ENCODE measurements at regions not wholly inside any gene's neighbourhood (a gene's known extent, or its start where the extent isn't known, plus 50 kb on each side); places are given as distances from the start of the nearest gene placed in this dataset.

GRCh38 chr17:71885662-71886061 lies 235.2 kb upstream of the SOX9 start:
- DNase-seq (no peak), ATAC-seq (ENCODE audit: low read depth) (no peak)
- no peaks in the 10 kb centered on the region for H3K79me2 ChIP-seq (ENCODE audit: control insufficient read depth, insufficient read depth, low read length)
- H3K27ac Mint-ChIP-seq = no peak overlapping the region
- no peaks in the 10 kb centered on the region for H4K20me1 ChIP-seq (ENCODE audit: control insufficient read depth, insufficient read depth, low read length, poor library complexity, severe bottlenecking)
- H3K27me3 ChIP-seq (replicated peaks in 1 of 4; ENCODE audit: control extremely low read depth in 1 of 4, control insufficient read depth in 3 of 4, insufficient read depth in 4 of 4, low read length in 3 of 4) = no peaks in the 10 kb centered on the region
- H3K4me1 Mint-ChIP-seq = no peaks in the 10 kb centered on the region
- H3K9ac ChIP-seq (ENCODE audit: low read length) = no peak overlapping the region
- ChIA-PET POLR2A (no interaction called here), CTCF (no interaction called here)
- H3K27ac ChIP-seq (ENCODE audit: low read length in 2 of 2) = no peak overlapping the region
- no peak overlapping the region for H3K4me3 Mint-ChIP-seq
- no peak overlapping the region for H3K4me2 ChIP-seq (replicated peaks; ENCODE audit: low read depth, low read length, poor library complexity, severe bottlenecking)
- H3K4me3 ChIP-seq (ENCODE audit: control extremely low read depth in 1 of 5, extremely low read depth in 1 of 5, insufficient read depth in 1 of 5, low read depth in 2 of 5, low read length in 4 of 5) = no peak overlapping the region
- no peaks in the 10 kb centered on the region for H3K36me3 ChIP-seq (replicated peaks in 1 of 2; ENCODE audit: control extremely low read depth in 1 of 2, control insufficient read depth in 1 of 2, extremely low read depth in 1 of 2, insufficient read depth in 2 of 2, low read length in 1 of 2)
- no peaks in the 10 kb centered on the region for H3K9me3 ChIP-seq (ENCODE audit: control extremely low read depth in 1 of 3, control insufficient read depth in 2 of 3, insufficient read depth in 1 of 3, low read length in 2 of 3)
- no peaks in the 10 kb centered on the region for H3K4me1 ChIP-seq (ENCODE audit: control insufficient read depth in 2 of 2, insufficient read depth in 2 of 2, low read length in 2 of 2)
- intact Hi-C loops (cut with micrococcal nuclease) = no loop called here
- TF ChIP-seq CTCF (IDR thresholded peaks at IDR 0.05) (no peak), EZH2 (IDR thresholded peaks at IDR 0.05; ENCODE audit: borderline replicate concordance, insufficient read depth, low read depth, low read length, poor library complexity, severe bottlenecking) (no peak)
- no peak overlapping the region for H2AFZ ChIP-seq (ENCODE audit: insufficient read depth, low read depth, low read length, poor library complexity, severe bottlenecking)
- no peaks in the 10 kb centered on the region for H3K9me3 Mint-ChIP-seq (ENCODE audit: insufficient read depth)
- peaks cover 4% of the 10 kb centered on the region for H3K27me3 Mint-ChIP-seq

DNA sequence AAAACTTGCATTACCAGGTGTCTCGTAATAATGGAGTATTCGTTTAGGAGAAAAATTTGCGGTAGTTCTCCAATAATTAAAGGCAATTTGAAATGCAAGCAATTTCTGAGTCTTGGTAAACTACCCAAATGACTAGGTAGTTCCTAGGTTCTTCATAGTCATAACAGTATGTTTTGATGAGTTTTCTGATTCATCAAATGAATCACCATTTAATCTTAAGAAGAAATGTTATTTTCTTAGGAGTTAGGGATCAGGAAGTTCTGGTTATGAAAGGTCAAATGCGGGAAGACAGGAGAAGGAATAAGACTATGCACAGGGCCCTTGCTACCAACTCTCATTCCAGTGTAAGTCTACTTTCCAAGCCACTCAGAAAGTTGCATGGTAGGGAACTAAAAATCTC lies 221.5 kb upstream of the SOX9 start:
- H3K4me3 Mint-ChIP-seq = no peak overlapping the region
- no peak for DNase-seq
- Histone ChIP-seq H3K79me2 (ENCODE audit: control insufficient read depth, insufficient read depth, low read length) (no peaks in the 10 kb centered on the region), H3K4me1 (ENCODE audit: control insufficient read depth in 2 of 2, insufficient read depth in 2 of 2, low read length in 2 of 2) (no peaks in the 10 kb centered on the region), H3K27ac (ENCODE audit: low read length in 2 of 2) (no peak overlapping the region), H3K9me3 (ENCODE audit: control extremely low read depth in 1 of 3, control insufficient read depth in 2 of 3, insufficient read depth in 1 of 3, low read length in 2 of 3) (peaks cover 0 to 1% (median 0%) of the 10 kb centered on the region in 3 donors), H3K4me2 (replicated peaks; ENCODE audit: low read depth, low read length, poor library complexity, severe bottlenecking) (no peak overlapping the region), H2AFZ (ENCODE audit: insufficient read depth, low read depth, low read length, poor library complexity, severe bottlenecking) (no peak overlapping the region), H3K9ac (ENCODE audit: low read length) (no peak overlapping the region), H3K36me3 (replicated peaks in 1 of 2; ENCODE audit: control extremely low read depth in 1 of 2, control insufficient read depth in 1 of 2, extremely low read depth in 1 of 2, insufficient read depth in 2 of 2, low read length in 1 of 2) (no peaks in the 10 kb centered on the region), H4K20me1 (ENCODE audit: control insufficient read depth, insufficient read depth, low read length, poor library complexity, severe bottlenecking) (no peaks in the 10 kb centered on the region), H3K4me3 (ENCODE audit: control extremely low read depth in 1 of 5, extremely low read depth in 1 of 5, insufficient read depth in 1 of 5, low read depth in 2 of 5, low read length in 4 of 5) (no peak overlapping the region), H3K27me3 (replicated peaks in 1 of 4; ENCODE audit: control extremely low read depth in 1 of 4, control insufficient read depth in 3 of 4, insufficient read depth in 4 of 4, low read length in 3 of 4) (no peaks in the 10 kb centered on the region)
- intact Hi-C loops (cut with micrococcal nuclease) = no loop called here
- 93% methylated on average over 3 of the region's 4 CpGs for WGBS (ENCODE audit: insufficient coverage)
- TF ChIP-seq EZH2 (IDR thresholded peaks at IDR 0.05; ENCODE audit: borderline replicate concordance, insufficient read depth, low read depth, low read length, poor library complexity, severe bottlenecking) (no peak), CTCF (IDR thresholded peaks at IDR 0.05) (no peak)
- no peak for ATAC-seq (ENCODE audit: low read depth)
- ChIA-PET POLR2A (no interaction called here), CTCF (no interaction called here)
- H3K9me3 Mint-ChIP-seq (ENCODE audit: insufficient read depth) = no peaks in the 10 kb centered on the region
- no peaks in the 10 kb centered on the region for H3K4me1 Mint-ChIP-seq
- H3K27ac Mint-ChIP-seq = no peak overlapping the region
- H3K27me3 Mint-ChIP-seq = no peaks in the 10 kb centered on the region

All from B cell (primary cell).